Inflammatory macrophage (primary cell): ENCODE measurements at regions not wholly inside any gene's neighbourhood (a gene's known extent, or its start where the extent isn't known, plus 50 kb on each side); places are given as distances from the start of the nearest gene placed in this dataset.

ENCODE experiments used
- DNase-seq, 2 donors: peaks; one replicate each; pipeline ENCODE4 v3.0.0-alpha.2; 2020 to 2022

- DNase-seq, result no peak
Observed at GRCh38 chr17:12388226-12388625, 277.5 kb upstream of the MYOCD start.

GRCh38 chr17:12389421-12389820 is 276.3 kb upstream of the MYOCD start:
- DNase-seq, result no peak

- DNase-seq, result no peak
Observed at GRCh38 chr17:12390631-12391030, 275.1 kb upstream of the MYOCD start.

GRCh38 chr17:12391468-12391867 is 274.2 kb upstream of the MYOCD start:
- no peak for DNase-seq

GRCh38 chr17:12395733-12396354 is 269.8 kb upstream of the MYOCD start:
- no peak for DNase-seq

- DNase-seq, result no peak
Observed at GRCh38 chr17:12398441-12399051, 267.1 kb upstream of the MYOCD start.

- DNase-seq, result no peak
Observed at GRCh38 chr17:12402963-12403622, 262.6 kb upstream of the MYOCD start.

GRCh38 chr17:12403881-12404398 is 261.8 kb upstream of the MYOCD start:
- no peak for DNase-seq

GRCh38 chr17:12406623-12407215 is 259.0 kb upstream of the MYOCD start:
- no peak for DNase-seq

- DNase-seq, result no peak
Observed at GRCh38 chr17:12407495-12408252, 258.0 kb upstream of the MYOCD start.

- no peak for DNase-seq
Observed at GRCh38 chr17:12409082-12409481, 256.6 kb upstream of the MYOCD start.

- no peak for DNase-seq
Observed at GRCh38 chr17:12410717-12411116, 255.0 kb upstream of the MYOCD start.

GRCh38 chr17:12415031-12415430 is 250.7 kb upstream of the MYOCD start:
- DNase-seq, result no peak

GRCh38 chr17:12421077-12421476 is 244.6 kb upstream of the MYOCD start:
- no peak for DNase-seq

GRCh38 chr17:12421646-12422306 is 243.9 kb upstream of the MYOCD start:
- DNase-seq, result no peak

GRCh38 chr17:12422651-12423050 is 243.0 kb upstream of the MYOCD start:
- no peak for DNase-seq

- DNase-seq, result no peak
Observed at GRCh38 chr17:12423337-12423736, 242.4 kb upstream of the MYOCD start.

GRCh38 chr17:12429116-12429515 is 236.6 kb upstream of the MYOCD start:
- no peak for DNase-seq

- DNase-seq, result no peak
Observed at GRCh38 chr17:12431188-12431587, 234.5 kb upstream of the MYOCD start.

- DNase-seq, result no peak
Observed at GRCh38 chr17:12438212-12438611, 227.5 kb upstream of the MYOCD start.

GRCh38 chr17:12438813-12439586 is 226.7 kb upstream of the MYOCD start:
- DNase-seq, result no peak
